Common myeloid progenitor, CD34-positive (primary cell): ENCODE measurements at regions not wholly inside any gene's neighbourhood (a gene's known extent, or its start where the extent isn't known, plus 50 kb on each side); places are given as distances from the start of the nearest gene placed in this dataset.

Source experiments
- CTCF ChIA-PET: fragments of 350-600 bp; sonication (Branson Sonifier 250); formaldehyde crosslinking; loops from one replicate; lab custom pipeline; 2021; ENCODE audit warnings: antibody characterized with exemption; lab: Charles Lee
- POLR2A ChIA-PET: fragments of 350-600 bp; sonication (Branson Sonifier 250); formaldehyde crosslinking; loops from one replicate; lab custom pipeline; 2021; ENCODE audit warnings: antibody characterized with exemption; lab: Charles Lee
- DNase-seq, 3 donors: peaks; one replicate each; pipeline versions ENCODE4 v3.0.0 to v3.0.0-alpha.2; 2013
- H3K27ac ChIP-seq, 2 experiments: 1 replicate in 1 of 2; 2 replicates in 1 of 2; pipeline ENCODE4 v1.7.0; 2013; ENCODE audit warnings: inconsistent platforms in 2 of 2, low read length in 2 of 2, mild to moderate bottlenecking in 2 of 2, low read depth in 1 of 2, moderate library complexity in 1 of 2; ENCODE audit not compliant: severe bottlenecking in 2 of 2, insufficient read depth in 1 of 2, poor library complexity in 1 of 2
- H3K27me3 ChIP-seq, 5 experiments: replicated peaks in 2 of 5; 1 replicate in 3 of 5; 2 replicates in 2 of 5; pipeline versions ENCODE4 v1.6.1 to v1.7.0; 2013; ENCODE audit warnings: low read length in 4 of 5, mild to moderate bottlenecking in 2 of 5, moderate library complexity in 2 of 5, inconsistent platforms in 1 of 5; ENCODE audit not compliant: insufficient read depth in 5 of 5, control insufficient read depth in 4 of 5
- H3K36me3 ChIP-seq, 4 experiments: 1 replicate in 2 of 4; 2 replicates in 2 of 4; pipeline versions ENCODE4 v1.6.1 to v1.7.0; 2013; ENCODE audit warnings: low read length in 3 of 4, control low read depth in 1 of 4, mild to moderate bottlenecking in 1 of 4; ENCODE audit not compliant: control insufficient read depth in 4 of 4, insufficient read depth in 4 of 4
- H3K4me1 ChIP-seq, 4 experiments: 1 replicate in 3 of 4; 2 replicates in 1 of 4; pipeline versions ENCODE4 v1.6.1 to v1.7.1; 2013; ENCODE audit warnings: low read length in 3 of 4, mild to moderate bottlenecking in 3 of 4, control low read depth in 1 of 4, inconsistent platforms in 1 of 4, moderate library complexity in 1 of 4; ENCODE audit not compliant: control insufficient read depth in 4 of 4, insufficient read depth in 4 of 4; ENCODE audit errors: control extremely low read depth in 1 of 4
- H3K4me3 ChIP-seq, 7 experiments: 1 replicate in 4 of 7; 2 replicates in 3 of 7; pipeline versions ENCODE4 v1.5.1 to v1.7.0; 2013; ENCODE audit warnings: mild to moderate bottlenecking in 7 of 7, low read length in 6 of 7, moderate library complexity in 6 of 7, inconsistent platforms in 2 of 7, low read depth in 2 of 7, control low read depth in 1 of 7; ENCODE audit not compliant: insufficient read depth in 4 of 7, control insufficient read depth in 1 of 7; ENCODE audit errors: extremely low read depth in 1 of 7
- H3K9me3 ChIP-seq, 5 experiments: 1 replicate in 4 of 5; 2 replicates in 1 of 5; pipeline versions ENCODE4 v1.6.1 to v1.7.1; 2013; ENCODE audit warnings: low read length in 4 of 5, mild to moderate bottlenecking in 2 of 5, inconsistent platforms in 1 of 5, low read depth in 1 of 5, moderate library complexity in 1 of 5; ENCODE audit not compliant: control insufficient read depth in 4 of 5, insufficient read depth in 2 of 5; ENCODE audit errors: control extremely low read depth in 1 of 5
- WGBS: methylation state at CpG from one replicate; pipeline ENCODE4 v1.1.5; 2013; ENCODE audit not compliant: insufficient coverage; 5-methylcytosine and 5-hydroxymethylcytosine counted together

GRCh38 chr6:100237821-100238220 is 226.9 kb downstream of the SIM1 start:
- Histone ChIP-seq H3K27me3 (peaks cover 0 to 15% (median 4%) of the 10 kb centered on the region in 5 experiments), H3K36me3 (no peaks in the 10 kb centered on the region), H3K4me1 (no peaks in the 10 kb centered on the region), H3K27ac (no peak overlapping the region), H3K9me3 (no peaks in the 10 kb centered on the region), H3K4me3 (no peak overlapping the region)
- DNase-seq, result no peak
- ChIA-PET POLR2A (no interaction called here), CTCF (no interaction called here)
- 83% methylated on average over 1 of the region's 2 CpGs for WGBS

GRCh38 chr6:100236389-100236788 is 228.3 kb downstream of the SIM1 start:
- Histone ChIP-seq H3K9me3 (no peaks in the 10 kb centered on the region), H3K27me3 (peaks cover 0 to 17% (median 4%) of the 10 kb centered on the region in 5 experiments), H3K4me1 (no peaks in the 10 kb centered on the region), H3K27ac (no peak overlapping the region), H3K4me3 (no peak overlapping the region), H3K36me3 (no peaks in the 10 kb centered on the region)
- ChIA-PET CTCF (no interaction called here), POLR2A (no interaction called here)
- no CpG with 5 or more reads among the region's 2 CpGs for WGBS
- DNase-seq, result no peak

DNA sequence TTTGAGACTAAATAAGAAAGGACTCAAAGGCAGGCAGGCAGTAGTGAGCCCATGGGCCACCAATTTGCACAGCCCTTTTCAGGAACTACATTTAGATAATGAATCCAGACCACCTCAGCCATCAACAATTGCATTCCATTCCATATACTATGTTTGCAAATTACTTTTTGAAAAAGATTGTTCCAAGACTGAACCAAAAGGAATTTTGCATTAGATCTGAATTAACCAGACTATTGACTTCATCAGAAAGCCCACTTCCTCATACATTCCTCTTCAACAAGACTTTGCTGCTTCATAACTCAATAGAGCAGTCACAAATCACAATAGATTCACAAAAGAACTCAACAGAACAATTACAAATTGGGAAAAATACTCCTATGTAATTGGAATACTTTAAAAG is 229.1 kb downstream of the SIM1 start:
- DNase-seq, result no peak
- Histone ChIP-seq H3K36me3 (no peaks in the 10 kb centered on the region), H3K4me1 (no peaks in the 10 kb centered on the region), H3K27me3 (peaks cover 0 to 15% (median 4%) of the 10 kb centered on the region in 5 experiments), H3K27ac (no peak overlapping the region), H3K4me3 (no peak overlapping the region), H3K9me3 (no peaks in the 10 kb centered on the region)
- ChIA-PET CTCF (no interaction called here), POLR2A (no interaction called here)

GRCh38 chr6:100234625-100235024 is 230.1 kb downstream of the SIM1 start:
- WGBS, result 100% methylated on average over 3 of the region's 3 CpGs
- CTCF ChIA-PET, result no interaction called here
- H3K4me3 ChIP-seq, result no peak overlapping the region
- no peak overlapping the region for H3K27ac ChIP-seq
- no peak for DNase-seq
- H3K4me1 ChIP-seq, result no peaks in the 10 kb centered on the region
- H3K36me3 ChIP-seq, result no peaks in the 10 kb centered on the region
- H3K27me3 ChIP-seq, result peaks cover 3 to 22% (median 6%) of the 10 kb centered on the region in 5 experiments
- no peaks in the 10 kb centered on the region for H3K9me3 ChIP-seq
- POLR2A ChIA-PET, result no interaction called here

DNA sequence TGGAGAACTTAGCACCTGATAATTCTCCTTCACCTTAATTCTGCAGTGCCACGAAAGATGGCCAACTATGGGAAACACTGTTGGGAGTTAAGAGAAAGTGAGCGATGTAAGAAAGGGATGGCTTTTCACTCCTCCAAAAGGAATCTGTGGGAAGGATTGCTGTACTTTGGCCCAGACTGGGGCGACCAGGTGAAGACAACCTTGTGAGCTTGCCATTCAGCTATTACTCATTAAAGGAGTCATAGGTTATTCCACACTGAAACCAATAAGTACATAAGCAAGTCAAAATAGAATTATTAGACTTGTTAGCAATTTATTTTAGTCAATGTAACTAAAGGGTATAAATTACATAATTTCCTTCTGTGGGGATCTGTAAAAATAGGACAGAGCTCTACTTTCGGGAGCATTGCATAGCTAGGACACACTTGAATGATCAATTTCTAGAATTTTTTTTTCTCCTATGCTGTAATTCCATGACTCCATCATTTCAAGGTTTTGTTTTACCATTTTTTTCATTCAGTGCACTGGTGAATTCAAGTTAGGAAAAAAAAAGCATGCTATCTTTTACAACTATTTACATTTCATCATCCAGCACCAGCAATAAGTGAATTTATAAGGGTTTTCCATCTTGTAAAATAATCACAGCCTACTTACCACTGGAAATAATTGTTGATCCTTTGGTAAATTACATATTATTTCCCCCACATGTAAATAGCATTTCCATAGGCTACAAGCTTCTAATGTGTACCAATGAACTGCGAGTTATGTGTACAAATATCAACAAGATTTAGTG is 231.7 kb downstream of the SIM1 start:
- CTCF ChIA-PET, result interaction anchor here (0.8 kb wide), 1 partner anchor 25 kb away, joined by 3 read pairs; no protein-coding TSS in a partner anchor
- H3K4me1 ChIP-seq, result peaks cover 0 to 10% (median 2%) of the 10 kb centered on the region in 4 experiments
- no peaks in the 10 kb centered on the region for H3K36me3 ChIP-seq
- H3K4me3 ChIP-seq, result no peak overlapping the region
- no peak overlapping the region for H3K27ac ChIP-seq
- no peak for DNase-seq
- H3K27me3 ChIP-seq, result peaks cover 3 to 22% (median 6%) of the 10 kb centered on the region in 5 experiments
- WGBS, result 100% methylated on average over 2 of the region's 5 CpGs
- POLR2A ChIA-PET, result no interaction called here
- no peaks in the 10 kb centered on the region for H3K9me3 ChIP-seq

DNA sequence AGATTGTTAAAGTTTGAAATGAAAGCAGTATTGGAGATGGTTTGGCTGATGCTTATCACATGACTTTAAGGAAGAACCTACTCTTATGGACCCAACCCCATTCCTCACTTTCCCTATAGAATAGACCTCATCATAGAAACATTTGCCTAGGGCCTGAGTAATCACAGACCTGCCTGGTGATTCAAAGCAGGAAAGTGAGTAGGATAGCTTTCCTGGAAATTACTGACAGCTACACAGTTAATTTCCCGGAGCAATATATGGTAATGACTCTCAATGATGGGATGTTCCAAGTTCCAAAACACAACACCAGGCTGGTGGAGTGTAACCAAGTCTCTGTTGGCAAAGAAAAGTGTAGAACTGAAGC is 233.8 kb downstream of the SIM1 start:
- 100% methylated on average over 1 of the region's 1 CpG for whole genome bisulfite sequencing
- ChIA-PET POLR2A (no interaction called here), CTCF (interaction anchor here (1.3 kb wide), 1 partner anchor 9 kb away, joined by 4 read pairs; no protein-coding TSS in a partner anchor)
- Histone ChIP-seq H3K27me3 (peaks cover 0 to 25% (median 5%) of the 10 kb centered on the region in 5 experiments), H3K4me3 (no peak overlapping the region), H3K4me1 (peaks cover 0 to 10% (median 2%) of the 10 kb centered on the region in 4 experiments), H3K27ac (no peak overlapping the region), H3K36me3 (no peaks in the 10 kb centered on the region), H3K9me3 (no peaks in the 10 kb centered on the region)
- DNase-seq, result no peak

- H3K27ac ChIP-seq, result no peak overlapping the region
- peaks cover 0 to 21% (median 3%) of the 10 kb centered on the region in 5 experiments for H3K27me3 ChIP-seq
- ChIA-PET CTCF (interaction anchor here (1.2 kb wide), 1 partner anchor 651 kb away, joined by 3 read pairs; the partner anchor contains the start of gene ASCC3), POLR2A (no interaction called here)
- no peak overlapping the region for H3K4me3 ChIP-seq
- 93% methylated on average over 5 of the region's 6 CpGs for WGBS
- H3K9me3 ChIP-seq, result no peaks in the 10 kb centered on the region
- H3K36me3 ChIP-seq, result no peaks in the 10 kb centered on the region
- H3K4me1 ChIP-seq, result peaks cover 0 to 10% (median 2%) of the 10 kb centered on the region in 4 experiments
- no peak for DNase-seq
Observed at GRCh38 chr6:100230115-100230952, 234.4 kb downstream of the SIM1 start.
